GM13977 (cell line): ENCODE measurements at regions not wholly inside any gene's neighbourhood (a gene's known extent, or its start where the extent isn't known, plus 50 kb on each side); places are given as distances from the start of the nearest gene placed in this dataset.
"Not testable (repeated sequence)": the region's sequence is repeated elsewhere in the genome, so short reads cannot be mapped to it uniquely, and the experiment has no call there.

ENCODE experiments used
- DNase-seq: peaks from one replicate; pipeline ENCODE4 v3.0.0; 2012; ENCODE audit warnings: low spot score
- in situ Hi-C: fragments of 300-500 bp; cut with MboI; formaldehyde crosslinking; loops from one replicate; pipeline ENCODE4 v1.12.0; 2022; ENCODE audit warnings: low sequenced_read_pairs, low pct_unique_long_range_greater_than_20kb, mixed read lengths, inconsistent platforms; ENCODE audit not compliant: unreplicated experiment
- TF ChIP-seq, protein P1 (sequence below): IDR thresholded peaks from 2 replicates; pipeline ENCODE4 v1.5.1; 2012; ENCODE audit warnings: mild to moderate bottlenecking, control low read depth; ENCODE audit not compliant: insufficient read depth; ENCODE audit errors: extremely low read depth, missing control alignments

DNA sequence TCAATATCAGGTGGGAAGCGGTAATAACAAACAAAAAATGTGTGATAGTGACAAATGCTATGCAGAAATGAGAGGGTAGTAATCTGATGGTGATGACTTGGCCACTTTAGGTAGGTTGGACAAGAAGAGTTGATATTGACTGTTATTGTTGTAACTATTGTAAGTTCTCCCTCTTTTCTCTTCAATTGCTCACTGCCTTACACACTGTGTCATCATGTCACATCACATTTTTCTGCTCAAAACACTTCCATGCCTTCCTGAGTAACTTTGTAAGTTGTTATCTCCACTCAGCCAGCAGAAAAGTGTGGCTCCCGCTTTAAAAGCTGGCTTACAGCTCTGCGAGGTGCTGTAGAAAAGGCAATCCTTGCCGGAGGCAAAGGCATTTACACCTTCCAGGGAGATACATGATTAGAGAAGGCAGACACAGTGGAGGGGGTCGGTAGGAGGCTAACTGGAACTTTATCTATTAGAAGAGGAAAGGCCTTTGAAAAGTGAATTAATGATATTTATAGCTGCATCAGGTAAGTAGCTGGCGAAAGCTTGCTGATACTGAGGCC is 85.2 kb upstream of the CLINT1 start:
- in situ Hi-C loops: loop anchor here (25.0 kb wide), 1 partner anchor 132 kb away; no protein-coding TSS in a partner anchor
- no peak for DNase-seq
- TF ChIP-seq, protein P1, sequence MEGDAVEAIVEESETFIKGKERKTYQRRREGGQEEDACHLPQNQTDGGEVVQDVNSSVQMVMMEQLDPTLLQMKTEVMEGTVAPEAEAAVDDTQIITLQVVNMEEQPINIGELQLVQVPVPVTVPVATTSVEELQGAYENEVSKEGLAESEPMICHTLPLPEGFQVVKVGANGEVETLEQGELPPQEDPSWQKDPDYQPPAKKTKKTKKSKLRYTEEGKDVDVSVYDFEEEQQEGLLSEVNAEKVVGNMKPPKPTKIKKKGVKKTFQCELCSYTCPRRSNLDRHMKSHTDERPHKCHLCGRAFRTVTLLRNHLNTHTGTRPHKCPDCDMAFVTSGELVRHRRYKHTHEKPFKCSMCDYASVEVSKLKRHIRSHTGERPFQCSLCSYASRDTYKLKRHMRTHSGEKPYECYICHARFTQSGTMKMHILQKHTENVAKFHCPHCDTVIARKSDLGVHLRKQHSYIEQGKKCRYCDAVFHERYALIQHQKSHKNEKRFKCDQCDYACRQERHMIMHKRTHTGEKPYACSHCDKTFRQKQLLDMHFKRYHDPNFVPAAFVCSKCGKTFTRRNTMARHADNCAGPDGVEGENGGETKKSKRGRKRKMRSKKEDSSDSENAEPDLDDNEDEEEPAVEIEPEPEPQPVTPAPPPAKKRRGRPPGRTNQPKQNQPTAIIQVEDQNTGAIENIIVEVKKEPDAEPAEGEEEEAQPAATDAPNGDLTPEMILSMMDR: no peak

DNA sequence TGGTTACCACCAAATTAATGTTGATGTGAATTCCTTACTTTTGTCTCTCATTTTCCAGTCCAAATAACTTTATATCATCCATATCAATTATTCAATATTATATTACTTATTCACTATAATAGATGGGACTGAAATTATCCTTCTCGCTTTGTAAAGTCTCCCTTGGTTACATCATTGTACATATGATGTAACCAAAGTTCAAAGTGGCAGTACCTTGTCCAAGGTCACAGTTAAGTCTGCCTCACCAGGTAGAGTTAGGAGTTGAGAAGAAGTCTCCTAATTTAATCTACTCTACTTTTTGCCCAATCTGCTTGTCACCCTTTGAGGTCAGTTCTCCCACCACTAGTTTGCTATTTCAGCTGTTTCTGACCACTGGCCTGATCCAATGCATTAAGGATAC is 83.7 kb upstream of the CLINT1 start:
- no peak for DNase-seq
- TF ChIP-seq, protein P1: no peak
- in situ Hi-C loops: loop anchor here (25.0 kb wide), 1 partner anchor 130 kb away; no protein-coding TSS in a partner anchor

DNA sequence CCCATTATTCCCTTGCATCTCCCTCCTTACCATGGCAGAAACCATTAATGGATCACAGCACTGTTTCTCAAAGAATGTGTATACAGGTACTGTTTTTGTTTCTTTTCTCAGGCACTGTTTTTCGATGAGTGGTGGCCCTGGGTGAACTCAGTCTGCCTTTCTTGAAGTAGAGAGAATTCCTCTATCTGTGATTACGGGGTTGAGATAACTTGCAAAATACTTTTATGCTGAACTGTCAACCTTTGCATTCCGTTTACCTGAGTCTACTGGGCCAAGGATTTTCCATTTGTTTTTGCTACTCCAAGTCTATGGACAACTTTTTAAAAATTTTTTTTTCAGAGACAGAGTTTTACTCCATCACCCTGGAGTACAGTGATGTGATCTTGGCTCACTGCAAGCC is 82.7 kb upstream of the CLINT1 start:
- DNase-seq: no peak
- TF ChIP-seq, protein P1: no peak
- in situ Hi-C loops: loop anchor here (25.0 kb wide), 1 partner anchor 129 kb away; no protein-coding TSS in a partner anchor

DNA sequence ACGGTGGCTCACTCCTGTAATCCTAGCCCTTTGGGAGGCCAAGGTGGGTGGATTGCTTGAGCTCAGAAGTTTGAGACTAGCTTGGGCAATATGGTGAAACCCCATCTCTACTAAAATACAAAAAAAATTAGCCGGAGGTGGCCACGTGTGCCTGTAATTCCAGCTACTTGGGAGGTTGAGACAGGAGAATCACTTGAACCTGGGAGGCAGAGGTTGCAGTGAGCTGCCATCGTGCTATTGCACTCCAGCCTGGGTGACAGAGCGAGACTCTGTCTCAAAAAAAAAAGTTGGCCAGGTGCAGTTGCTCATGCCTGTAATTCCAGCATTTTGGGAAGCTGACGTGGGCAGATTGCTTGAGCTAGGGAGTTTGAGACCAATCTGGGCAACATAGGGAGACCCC is 79.2 kb upstream of the CLINT1 start:
- in situ Hi-C loops: loop anchor here (25.0 kb wide), 1 partner anchor 126 kb away; no protein-coding TSS in a partner anchor
- DNase-seq: not testable (repeated sequence)

DNA sequence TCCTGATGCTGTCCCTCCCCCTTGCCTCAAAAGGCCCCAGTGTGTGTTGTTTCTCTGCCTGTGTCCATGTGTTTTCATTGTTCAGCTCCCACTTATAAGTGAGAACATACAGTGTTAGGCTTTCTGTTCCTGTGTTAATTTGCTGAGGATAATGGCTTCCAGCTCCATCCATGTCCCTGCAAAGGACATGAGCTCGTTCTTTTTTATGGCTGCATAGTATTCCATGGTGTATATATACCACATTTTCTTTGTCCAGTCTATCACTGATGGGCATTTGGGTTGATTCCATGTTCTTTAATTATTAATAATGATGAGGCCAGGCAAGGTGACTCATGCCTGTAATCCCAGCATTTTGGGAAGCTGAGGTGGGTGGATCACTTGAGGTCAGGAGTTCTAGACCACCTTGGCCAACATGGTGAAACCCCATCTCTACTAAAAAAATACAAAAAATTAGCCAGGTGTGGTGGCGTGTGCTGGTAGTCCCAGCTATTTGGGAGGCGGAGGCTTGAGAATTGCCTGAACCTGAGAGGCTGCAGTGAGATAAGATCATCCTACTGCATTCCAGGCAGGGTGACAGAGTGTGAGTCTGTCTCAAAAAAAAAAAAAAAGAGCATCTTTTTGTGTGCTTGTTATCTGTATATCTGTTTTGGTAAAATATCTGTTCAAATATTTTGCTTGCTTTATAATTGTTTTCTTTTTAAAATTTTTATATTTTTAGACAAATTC is 78.0 kb upstream of the CLINT1 start:
- in situ Hi-C loops: loop anchor here (25.0 kb wide), 1 partner anchor 125 kb away; no protein-coding TSS in a partner anchor

DNA sequence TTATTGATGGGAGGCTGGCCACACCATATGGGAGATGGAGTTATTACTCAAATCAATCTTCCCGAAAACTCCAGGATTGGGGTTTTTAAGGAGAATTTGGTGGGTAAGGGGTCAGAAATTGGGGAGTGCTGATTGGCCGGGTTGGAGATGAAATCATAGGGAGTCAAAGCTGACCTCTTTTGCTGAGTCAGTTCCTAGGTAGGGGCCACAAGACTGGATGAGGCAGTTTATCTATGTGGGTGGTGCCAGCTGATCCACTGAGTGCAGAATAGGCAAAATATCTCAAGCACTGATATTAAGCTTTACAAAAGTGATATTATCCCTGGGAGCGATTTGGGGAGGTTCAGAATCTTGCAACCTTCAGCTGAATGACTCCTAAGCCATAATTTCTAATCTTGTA is 75.7 kb upstream of the CLINT1 start:
- TF ChIP-seq, protein P1: no peak
- in situ Hi-C loops: loop anchor here (25.0 kb wide), 1 partner anchor 122 kb away; no protein-coding TSS in a partner anchor
- DNase-seq: no peak

More for the DNA sequence above, 78.0 kb upstream of the CLINT1 start:
- not testable (repeated sequence) for DNase-seq

DNA sequence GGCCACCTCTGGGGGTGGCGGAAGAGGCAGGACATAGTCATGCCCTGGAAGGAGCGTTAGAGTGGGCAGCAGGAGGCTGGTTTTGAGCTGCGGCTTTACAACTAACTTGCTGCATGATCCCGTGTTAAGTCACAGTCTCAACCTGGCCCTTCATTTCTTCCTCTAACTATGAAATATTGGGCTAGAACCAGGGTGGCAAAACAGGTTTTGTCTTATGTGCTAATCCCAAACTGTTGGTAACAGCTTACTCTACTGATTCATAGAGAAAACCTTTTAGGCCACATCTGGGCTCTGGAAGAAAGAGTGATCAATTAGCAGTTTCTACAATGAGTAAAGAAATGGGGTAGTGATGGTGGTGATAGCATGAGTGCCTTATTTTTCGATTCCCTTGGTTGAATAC is 74.1 kb upstream of the CLINT1 start:
- no peak for DNase-seq
- in situ Hi-C loops: loop anchor here (25.0 kb wide), 1 partner anchor 121 kb away; no protein-coding TSS in a partner anchor
- TF ChIP-seq, protein P1: no peak
